GM19467 (cell line): ENCODE measurements at regions not wholly inside any gene's neighbourhood (a gene's known extent, or its start where the extent isn't known, plus 50 kb on each side); places are given as distances from the start of the nearest gene placed in this dataset.
A peak's percentile ranks its signal among the peaks of the same experiment; 100 is the strongest.
"Not testable (repeated sequence)": the region's sequence is repeated elsewhere in the genome, so short reads cannot be mapped to it uniquely, and the experiment has no call there.

Experiments
- ATAC-seq: cut with Tn5 transposase; IDR thresholded peaks from one replicate; pipeline ENCODE4 v1.9.1; 2021; ENCODE audit warnings: mild to moderate bottlenecking, moderate library complexity; ENCODE audit not compliant: unreplicated experiment

DNA sequence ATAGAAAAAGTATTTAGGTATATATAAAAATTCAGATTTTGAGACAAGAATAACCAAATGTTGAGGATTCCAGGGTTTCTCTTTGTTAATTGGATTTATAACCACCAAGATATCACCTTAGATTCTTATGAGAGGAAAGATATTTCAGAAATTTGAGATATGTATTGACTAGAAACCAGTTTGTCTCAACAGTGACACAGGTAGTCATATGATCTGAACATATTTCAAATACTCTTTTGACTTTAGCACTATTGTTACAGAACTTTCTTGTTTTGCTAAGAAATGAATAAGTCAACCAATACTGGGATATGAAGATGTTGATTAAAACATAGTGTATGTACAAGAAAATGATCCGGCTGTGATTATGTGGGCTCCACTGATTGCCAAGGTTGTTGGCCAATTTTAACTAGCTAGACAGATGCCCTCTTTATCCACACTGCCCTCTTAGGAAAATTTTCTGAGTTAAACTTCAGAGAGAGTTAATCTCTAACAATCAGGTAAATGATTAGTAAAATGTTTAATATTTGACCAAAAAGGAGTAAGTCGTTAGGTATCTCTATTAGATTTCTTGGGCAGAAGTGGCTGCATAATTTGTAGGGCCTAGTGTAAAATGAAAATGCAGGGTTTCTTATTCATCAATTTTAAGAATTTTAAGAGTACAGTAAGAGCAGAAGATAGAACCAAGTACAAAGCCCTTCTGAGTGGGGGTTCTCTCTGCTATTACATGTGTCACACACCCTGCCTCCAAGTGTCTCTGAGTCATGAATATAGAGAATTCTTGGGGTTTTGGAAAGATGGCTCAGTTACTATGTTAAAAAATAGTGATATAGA, 376.0 kb downstream of the TFEC start:
- ATAC-seq, result peak; percentile 52

DNA sequence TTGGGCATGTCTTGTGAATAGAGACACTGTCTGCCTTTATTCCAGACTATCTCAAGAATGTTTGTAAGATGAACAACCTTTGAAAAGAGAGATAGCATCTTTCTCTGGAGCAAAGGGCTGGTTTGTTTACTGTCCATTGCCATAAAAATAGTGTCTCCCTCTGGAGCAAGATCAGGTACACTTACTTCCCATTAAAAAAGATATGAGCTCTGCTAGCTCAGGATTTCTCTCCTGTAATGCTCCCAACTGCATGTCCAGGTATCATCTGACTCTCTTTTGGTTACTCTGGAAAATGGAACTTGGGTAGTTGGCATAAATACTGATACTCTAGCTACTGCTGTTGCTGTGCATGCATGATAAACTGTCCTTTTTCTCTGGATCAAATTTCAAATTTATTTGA, 381.1 kb downstream of the TFEC start:
- ATAC-seq, result no peak

DNA sequence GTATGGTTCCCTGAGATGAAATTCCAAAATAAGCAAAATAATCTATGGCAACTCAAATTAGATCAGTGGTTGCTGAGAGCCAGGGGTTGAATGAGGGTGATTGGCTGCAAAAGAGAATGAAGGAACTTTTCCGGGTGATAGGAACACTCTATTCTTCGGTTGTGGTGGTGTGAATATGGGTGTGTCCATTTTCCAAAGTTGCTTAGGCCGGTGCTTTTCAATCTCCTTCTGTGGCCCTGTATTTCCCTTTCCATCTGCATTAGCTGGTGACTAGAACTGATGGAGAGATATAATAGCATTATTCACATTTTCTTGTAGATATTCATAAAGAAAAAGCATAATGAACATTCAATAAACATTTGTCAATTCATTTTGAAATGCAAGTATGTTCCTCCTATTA, 382.9 kb downstream of the TFEC start:
- no peak for ATAC-seq

DNA sequence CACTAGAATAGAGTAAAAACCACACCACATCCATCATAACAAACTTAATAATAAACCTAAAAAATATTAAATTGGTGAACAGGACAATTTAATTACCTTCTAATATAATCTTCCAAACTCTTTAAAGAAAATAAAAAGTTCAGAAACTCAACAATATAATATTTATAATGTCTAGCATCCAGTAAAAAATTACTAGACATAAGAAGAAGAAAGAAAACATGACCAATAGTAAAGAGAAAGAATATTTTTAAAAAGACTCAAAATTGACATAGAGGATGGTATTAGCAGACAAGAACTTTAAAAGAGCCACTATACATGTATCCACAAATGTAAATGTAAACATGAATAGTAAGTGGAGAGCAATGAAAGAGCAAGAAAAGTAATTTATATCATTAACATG, 388.4 kb downstream of the TFEC start:
- no peak for ATAC-seq

DNA sequence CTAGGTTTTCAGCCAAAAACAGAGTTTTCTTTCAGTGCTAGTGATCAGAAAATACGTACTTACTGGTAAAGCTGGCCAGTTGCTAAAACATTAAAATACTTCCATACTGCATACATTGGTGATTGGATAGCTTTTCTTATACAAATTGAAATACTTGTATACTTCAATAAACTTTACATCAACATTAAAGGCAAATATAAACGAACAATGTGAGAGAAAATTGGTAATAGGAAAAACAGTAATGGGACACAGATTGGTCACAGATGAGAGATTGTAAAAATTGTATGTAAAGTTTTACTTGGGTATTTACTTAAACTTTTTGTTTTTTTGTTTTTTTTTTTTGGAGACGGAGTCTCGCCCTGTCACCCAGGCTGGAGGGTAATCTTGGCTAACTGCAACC, 391.7 kb downstream of the TFEC start:
- no peak for ATAC-seq

DNA sequence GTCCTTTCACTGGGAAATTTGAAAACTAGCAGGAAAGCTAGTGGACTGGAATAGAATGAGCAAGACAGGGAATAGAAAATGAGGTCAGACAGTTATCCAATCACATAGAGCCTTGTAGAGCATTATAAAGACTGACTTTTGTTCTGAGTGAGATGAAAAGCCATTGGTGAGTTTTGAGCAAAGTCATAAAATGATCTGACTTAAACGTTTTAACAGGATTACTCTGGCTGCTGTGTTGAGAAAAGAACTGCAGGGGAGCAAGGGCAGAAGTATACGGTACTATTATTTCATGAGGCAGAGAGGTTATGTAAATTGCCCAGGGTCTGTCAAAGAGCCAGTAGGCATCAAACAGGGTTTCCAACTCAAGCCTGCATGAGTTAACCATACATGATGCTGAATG, 393.4 kb downstream of the TFEC start:
- ATAC-seq, result no peak

DNA sequence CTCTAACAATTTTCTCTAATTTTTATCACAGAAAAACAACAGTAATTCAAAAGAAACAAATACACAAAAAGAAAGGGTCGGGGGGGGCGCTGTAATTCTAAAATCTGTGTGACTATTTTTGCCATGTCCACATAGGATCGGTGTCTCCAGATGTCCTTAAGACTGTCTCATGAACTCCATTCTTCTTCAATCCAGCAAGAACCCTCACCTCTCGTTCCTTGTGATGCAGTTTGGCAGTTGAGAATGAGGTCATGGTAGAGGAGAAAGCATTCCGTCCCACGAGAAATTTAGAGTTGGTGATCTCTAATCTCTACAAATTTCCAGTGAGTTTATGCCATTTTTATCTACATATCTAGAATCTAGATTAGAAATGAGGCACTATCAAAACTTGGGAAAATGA, 394.7 kb downstream of the TFEC start:
- no peak for ATAC-seq

DNA sequence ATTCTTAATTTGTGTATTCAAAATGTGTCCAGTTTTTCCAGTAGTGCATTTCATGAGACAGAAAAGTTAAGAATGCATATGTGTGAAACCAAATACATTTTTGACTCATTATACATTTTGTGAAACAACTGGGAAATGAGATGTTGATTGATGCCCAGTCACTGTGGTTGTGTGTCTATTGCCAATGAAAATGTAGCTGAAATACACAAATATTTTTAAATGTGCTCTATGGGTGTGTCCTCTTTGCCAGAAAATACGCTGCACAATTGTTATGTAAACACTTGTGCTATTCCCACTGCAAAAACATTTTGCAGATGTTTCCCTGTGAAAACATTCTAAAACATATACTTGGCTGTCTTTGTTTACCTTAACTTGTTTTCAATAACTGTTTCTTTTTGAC, 395.2 kb downstream of the TFEC start:
- ATAC-seq, result no peak

DNA sequence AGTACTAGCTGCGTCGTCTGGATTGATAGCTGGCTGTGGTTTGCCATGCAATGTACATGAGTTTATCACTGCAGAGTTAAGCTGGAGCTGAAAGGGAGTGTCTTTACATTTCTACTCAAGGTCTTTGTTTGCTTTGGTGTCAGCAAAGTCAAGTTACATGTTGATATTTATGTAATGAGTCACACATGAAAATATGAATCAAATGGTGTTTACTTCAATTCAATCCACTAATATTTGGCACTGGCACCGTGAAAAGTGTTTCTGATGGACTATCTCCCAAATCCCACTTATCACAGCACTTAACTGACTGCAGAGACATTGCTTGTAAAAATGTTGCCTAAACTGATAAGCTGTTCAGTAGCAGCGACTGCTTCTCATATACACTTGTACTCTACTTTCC, 395.9 kb downstream of the TFEC start:
- no peak for ATAC-seq

DNA sequence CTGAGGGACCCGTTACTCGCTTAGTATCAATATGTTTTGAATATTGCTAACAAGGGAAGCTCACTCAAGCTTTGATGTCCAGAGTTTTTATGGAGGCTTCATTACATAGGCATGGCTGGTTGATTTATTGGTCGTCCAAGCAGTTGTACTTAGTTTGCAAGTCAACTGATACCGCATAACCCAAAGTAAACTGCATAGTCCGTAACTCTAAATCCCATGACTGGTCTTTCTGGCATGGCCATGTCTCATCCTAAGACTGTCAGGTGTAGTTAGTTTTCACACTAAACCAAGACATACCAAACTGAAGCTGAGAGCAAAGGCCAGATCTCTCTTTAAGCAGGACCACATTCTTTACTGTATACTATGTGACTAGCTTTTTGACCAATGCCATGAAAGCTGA, 397.9 kb downstream of the TFEC start:
- ATAC-seq, result no peak

DNA sequence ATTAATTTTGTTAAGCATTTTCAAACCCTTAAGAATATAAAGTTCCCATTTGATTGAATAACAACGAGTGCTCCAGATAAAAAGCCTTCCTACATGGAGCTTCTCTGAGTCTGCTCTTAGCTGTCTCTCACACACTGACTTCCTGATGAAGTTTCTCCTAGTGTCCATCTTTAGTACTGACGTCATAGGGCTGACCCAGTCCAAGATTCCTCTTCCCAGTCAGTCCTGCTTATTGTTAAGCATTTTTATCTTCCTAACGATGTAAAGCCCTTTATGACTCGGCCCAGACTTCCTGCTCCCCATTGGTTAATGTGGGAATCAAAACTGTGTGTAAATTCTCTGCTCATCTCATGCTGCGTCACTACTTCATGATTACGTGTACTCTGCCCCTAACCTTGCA, 398.8 kb downstream of the TFEC start:
- ATAC-seq, result no peak

DNA sequence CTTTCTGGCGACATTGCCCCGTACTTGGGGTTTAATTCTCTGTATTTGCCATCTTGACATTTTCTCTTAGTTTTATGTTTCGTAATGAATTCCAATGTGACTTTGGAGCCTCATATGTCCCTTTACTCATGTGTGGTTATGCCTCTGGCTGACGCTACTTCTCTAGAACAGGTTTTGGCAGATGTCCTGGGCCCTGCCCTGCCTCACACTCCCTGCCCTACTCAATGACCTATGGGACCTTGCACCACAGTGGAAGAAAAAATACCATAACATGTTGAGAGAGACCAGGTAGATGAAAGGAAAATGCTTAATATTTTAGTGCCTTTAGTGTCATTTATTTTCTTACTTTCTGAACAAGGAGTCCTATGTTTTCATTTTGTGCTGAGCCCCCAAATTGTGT, 400.5 kb downstream of the TFEC start:
- no peak for ATAC-seq

DNA sequence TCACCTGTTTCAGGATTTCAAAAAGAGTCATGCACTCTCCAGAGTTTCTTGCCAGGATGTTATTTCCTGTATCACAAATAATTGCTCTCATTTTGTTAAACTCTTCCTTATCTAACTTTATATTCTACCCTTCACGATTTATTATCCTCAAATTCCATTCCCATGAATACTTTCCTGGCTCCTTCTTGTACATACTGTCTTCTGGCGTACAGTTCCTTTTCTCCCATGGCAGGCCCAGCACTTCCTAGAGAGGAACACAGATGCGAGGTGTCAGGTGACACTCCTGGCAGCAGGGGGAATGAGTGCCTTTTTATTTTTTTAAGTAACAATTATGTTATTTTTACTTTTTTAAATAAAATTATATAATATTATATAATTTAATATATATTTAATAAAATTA, 411.9 kb downstream of the TFEC start:
- no peak for ATAC-seq

DNA sequence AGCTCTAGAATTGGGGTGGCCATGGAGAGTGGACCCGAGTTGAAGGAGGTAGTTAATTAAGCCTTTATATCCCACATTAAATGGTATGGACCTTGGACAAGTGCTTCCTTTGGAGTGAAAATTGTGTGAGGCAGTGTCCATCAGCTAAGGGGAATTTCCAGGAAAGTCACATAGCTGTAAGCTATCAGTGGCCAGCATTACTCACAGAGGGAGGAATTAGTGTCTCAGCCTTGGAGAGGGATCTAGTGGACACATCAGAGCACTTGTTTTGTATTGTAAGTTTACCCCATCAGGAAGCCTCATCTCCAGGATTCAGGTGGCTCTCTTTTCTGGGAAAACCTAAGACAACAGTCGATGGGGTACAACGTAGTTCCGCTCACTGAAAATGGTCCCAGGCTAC, 416.7 kb downstream of the TFEC start:
- no peak for ATAC-seq

DNA sequence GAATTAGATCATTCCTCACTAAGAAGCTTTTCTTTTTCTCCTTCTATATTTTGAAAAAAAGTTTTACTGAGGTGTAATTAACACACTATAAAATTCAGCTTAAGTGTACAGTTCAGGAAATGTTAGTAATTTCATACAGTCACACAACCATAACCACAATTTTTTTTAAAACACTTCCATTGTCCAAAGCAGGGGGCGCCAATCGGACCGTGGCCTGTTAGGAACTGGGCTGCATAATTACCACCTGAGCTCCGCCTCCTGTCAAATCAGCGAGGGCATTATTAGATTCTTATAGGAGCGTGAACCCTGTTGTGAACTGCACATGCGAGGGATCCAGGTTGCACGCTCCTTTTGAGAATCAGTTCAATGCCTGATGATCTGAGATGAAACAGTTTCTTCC, 427.1 kb downstream of the TFEC start:
- no peak for ATAC-seq

DNA sequence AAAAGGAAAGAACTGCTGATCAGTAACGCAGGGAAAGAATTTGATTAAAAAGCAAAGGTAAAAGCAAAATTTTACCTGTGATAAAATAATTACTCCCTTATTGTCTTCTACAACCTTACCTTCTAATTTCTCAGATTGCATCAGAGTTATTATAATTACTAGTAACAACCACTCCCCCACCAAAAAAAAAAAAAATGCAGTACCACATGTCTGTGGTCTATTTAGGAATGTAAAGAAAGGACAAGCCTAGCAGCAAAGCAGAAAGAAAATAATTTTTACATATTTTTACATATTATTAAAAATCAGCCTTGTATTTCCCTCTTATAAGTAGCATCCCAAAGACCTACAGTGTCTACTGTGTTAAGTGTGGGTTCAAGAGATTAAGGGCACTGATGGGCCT, 430.4 kb downstream of the TFEC start:
- no peak for ATAC-seq

DNA sequence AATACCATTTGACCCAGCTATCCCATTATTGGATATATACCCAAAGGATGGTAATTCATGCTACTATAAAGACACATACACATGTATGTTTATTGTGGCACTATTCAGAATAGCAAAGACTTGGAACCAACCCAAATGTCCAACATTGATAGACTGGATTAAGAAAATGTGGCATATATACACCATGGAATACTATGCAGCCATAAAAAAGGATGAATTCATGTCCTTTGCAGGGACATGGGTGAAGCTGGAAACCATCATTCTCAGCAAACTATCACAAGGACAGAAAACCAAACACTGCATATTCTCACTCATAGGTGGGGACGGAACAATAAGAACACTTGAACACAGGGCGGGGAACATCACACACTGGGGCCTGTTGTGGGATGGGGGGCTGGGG, 431.4 kb downstream of the TFEC start:
- not testable (repeated sequence) for ATAC-seq

DNA sequence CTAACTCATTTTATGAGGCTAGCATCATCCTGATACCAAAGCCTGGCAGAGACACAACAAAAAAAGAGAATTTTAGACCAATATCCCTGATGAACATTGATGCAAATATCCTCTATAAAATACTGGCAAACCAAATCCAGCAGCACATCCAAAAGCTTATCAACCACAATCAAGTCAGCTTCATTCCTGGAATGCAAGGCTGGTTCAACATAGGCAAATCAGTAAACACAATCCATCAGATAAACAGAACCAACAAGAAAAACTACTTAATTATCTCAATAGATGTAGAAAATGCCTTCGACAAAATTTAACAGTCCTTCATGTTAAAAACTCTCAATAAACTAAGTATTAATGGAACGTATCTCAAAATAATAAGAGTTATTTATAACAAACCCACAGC, 433.3 kb downstream of the TFEC start:
- ATAC-seq, result not testable (repeated sequence)

DNA sequence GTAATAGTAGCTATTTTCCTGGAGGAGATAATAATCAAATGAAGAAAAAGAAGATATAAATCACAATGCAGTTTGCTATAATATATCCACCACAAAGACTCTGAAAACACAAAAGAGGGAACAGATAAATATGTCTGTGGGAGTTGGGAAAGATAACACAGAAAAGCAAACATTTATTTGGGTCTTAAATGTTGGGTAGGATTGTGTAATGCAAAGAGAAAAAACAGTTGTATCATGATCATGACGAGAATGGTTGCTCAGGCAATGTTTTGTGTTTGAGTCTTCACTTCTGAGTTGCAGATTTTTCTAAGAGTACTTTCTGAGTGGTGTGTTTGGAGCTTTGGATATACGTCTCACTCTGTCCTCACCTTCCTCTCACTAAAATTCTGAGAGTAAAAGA, 437.5 kb downstream of the TFEC start:
- no peak for ATAC-seq

DNA sequence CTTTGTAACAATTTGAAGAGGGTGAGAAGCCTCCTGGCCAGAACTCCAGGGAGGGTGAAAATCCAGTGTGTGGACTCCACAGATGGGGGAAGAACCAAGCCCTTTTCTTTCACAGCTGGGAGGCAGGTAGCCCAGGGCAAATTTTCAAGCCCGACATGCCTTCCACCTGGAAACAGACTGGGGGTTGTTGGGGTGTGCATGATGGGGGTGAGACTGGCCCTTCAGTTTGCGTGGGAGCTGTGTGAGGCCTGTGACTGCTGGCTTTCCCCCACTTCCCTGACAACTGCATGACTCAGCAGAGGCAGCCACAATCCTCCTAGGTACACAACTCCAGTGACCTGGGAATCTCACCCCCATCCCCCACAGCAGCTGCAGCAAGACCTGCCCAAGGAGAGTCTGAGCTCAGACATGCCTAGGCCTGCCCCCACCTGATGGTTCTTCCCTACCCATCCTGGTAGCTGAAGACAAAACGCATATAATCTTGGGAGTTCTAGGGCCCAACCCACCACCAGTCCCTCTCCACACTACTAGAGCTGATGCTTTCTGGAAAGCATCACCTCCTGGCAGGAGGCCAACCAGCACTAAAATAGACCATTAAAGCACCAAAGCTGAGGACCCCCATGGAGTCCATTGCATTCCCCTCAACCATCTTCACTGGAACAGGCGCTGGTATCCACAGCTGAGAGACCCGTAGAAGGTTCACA, 445.4 kb downstream of the TFEC start:
- ATAC-seq, result no peak

DNA sequence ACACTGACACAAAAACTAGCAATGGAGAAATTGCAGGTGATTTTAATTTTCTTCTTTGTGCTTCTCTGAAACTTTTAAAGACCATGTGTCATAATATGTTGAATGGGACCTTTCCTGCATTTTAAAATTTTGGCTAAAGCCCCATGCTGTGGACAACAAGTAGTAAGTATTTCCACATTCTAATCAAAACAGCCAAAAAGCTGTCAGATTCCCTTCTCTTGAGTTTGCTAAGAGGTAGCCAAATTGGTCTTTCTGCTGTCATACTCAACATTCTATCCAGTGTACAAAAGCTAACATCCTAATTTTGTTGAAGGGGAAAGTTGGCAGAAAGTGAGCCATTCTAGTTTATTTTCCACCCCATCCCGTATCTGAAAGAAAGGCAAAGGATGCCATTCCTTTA, 447.6 kb downstream of the TFEC start:
- ATAC-seq, result no peak

DNA sequence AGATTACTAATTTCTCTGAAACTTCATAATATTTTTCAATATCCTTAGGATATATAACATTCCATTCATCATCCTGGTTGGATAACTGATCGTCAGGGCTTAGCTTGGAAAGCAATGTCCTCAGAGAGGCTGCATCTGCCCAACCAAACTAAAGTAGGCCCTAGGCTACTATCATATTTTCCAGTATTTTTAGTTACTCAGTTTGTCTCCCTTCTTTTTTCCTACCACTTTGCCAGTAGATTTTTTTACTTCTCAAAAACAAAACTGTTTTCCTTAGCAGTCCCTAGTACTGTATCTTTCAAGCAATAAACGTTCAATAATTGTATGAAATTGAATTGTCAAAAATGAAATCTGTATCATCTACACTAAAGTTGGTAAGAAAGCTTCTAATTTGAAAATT, 452.0 kb downstream of the TFEC start:
- no peak for ATAC-seq
